CD8-positive, alpha-beta memory T cell (primary cell): ENCODE measurements at regions not wholly inside any gene's neighbourhood (a gene's known extent, or its start where the extent isn't known, plus 50 kb on each side); places are given as distances from the start of the nearest gene placed in this dataset.

ENCODE experiments used
- CTCF ChIA-PET: fragments of 350-600 bp; sonication (Branson Sonifier 250); formaldehyde crosslinking; loops from one replicate; lab custom pipeline; 2021; ENCODE audit warnings: antibody characterized with exemption; lab: Charles Lee
- POLR2A ChIA-PET: fragments of 350-600 bp; sonication (Branson Sonifier 250); formaldehyde crosslinking; loops from one replicate; lab custom pipeline; 2021; ENCODE audit warnings: antibody characterized with exemption; lab: Charles Lee
- DNase-seq, 5 donors: peaks; one replicate each; pipeline versions ENCODE4 v3.0.0 to v3.0.0-alpha.2; 2020 to 2022; ENCODE audit warnings: mixed read lengths in 1 of 5
- H3K27ac ChIP-seq: one replicate; pipeline ENCODE4 v1.7.0; 2013; ENCODE audit warnings: low read depth, mild to moderate bottlenecking, low read length, moderate library complexity
- H3K27me3 ChIP-seq: 2 replicates; pipeline ENCODE4 v1.7.0; 2013; ENCODE audit warnings: low read length, mild to moderate bottlenecking; ENCODE audit not compliant: insufficient read depth, poor library complexity, severe bottlenecking
- H3K36me3 ChIP-seq: 2 replicates; pipeline ENCODE4 v1.7.0; 2013; ENCODE audit warnings: mild to moderate bottlenecking, low read length, moderate library complexity; ENCODE audit not compliant: insufficient read depth
- H3K4me1 ChIP-seq: 2 replicates; pipeline ENCODE4 v1.7.0; 2013; ENCODE audit warnings: mild to moderate bottlenecking, low read length, moderate library complexity; ENCODE audit not compliant: insufficient read depth
- H3K4me3 ChIP-seq: 2 replicates; pipeline ENCODE4 v1.7.0; 2013; ENCODE audit warnings: mild to moderate bottlenecking, low read length
- H3K9me3 ChIP-seq: 2 replicates; pipeline ENCODE4 v1.7.0; 2013; ENCODE audit warnings: mild to moderate bottlenecking, low read length
- H3K27ac Mint-ChIP-seq, 8 donors: one replicate each; pipeline ENCODE4 v1.8.0; 2020 to 2021; ENCODE audit warnings: mixed read lengths in 8 of 8, mild to moderate bottlenecking in 6 of 8, inconsistent platforms in 3 of 8, moderate library complexity in 3 of 8
- H3K27me3 Mint-ChIP-seq, 2 donors: one replicate each; pipeline ENCODE4 v1.8.0; 2020 to 2021; ENCODE audit warnings: mixed read lengths in 2 of 2, mild to moderate bottlenecking in 1 of 2, moderate library complexity in 1 of 2
- H3K36me3 Mint-ChIP-seq, 3 donors: one replicate each; pipeline ENCODE4 v1.8.0; 2020 to 2021; ENCODE audit warnings: mixed read lengths in 3 of 3, inconsistent platforms in 1 of 3, mild to moderate bottlenecking in 1 of 3
- H3K4me1 Mint-ChIP-seq, 3 donors: one replicate each; pipeline ENCODE4 v1.8.0; 2020 to 2021; ENCODE audit warnings: mixed read lengths in 3 of 3, inconsistent platforms in 1 of 3, mild to moderate bottlenecking in 1 of 3
- H3K4me3 Mint-ChIP-seq, 7 donors: one replicate each; pipeline ENCODE4 v1.8.0; 2020 to 2021; ENCODE audit warnings: mixed read lengths in 7 of 7, mild to moderate bottlenecking in 6 of 7, moderate library complexity in 4 of 7, inconsistent platforms in 2 of 7
- H3K9me3 Mint-ChIP-seq, 5 donors: one replicate each; pipeline ENCODE4 v1.8.0; 2020 to 2022; ENCODE audit warnings: mixed read lengths in 5 of 5, mild to moderate bottlenecking in 3 of 5, moderate library complexity in 2 of 5, inconsistent platforms in 1 of 5

DNA sequence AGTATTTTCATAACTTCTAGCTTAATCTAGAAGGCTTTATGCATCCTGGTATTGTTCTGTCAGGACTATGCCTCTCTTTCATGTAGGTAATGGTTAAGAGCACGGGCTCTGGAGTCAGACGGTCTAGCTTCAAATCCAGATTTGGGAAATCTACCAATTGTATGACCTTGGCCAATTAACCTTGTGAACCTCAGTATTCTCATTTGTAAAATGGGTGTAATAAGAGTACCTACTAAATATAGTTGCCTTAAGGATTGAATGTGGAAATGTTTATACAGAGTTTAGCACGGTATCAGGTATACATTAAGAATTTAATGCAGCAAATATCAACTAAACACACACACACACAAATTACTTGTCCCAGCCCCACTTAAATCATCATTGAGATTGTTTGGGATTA, 97.3 kb upstream of the RAB3GAP2 start:
- no peaks in the 10 kb centered on the region for H3K4me1 ChIP-seq
- no peak overlapping the region for H3K4me3 ChIP-seq
- Mint-ChIP-seq H3K9me3 (peaks cover 0 to 5% (median 0%) of the 10 kb centered on the region in 5 donors), H3K4me1 (no peaks in the 10 kb centered on the region), H3K36me3 (no peaks in the 10 kb centered on the region), H3K27ac (no peak overlapping the region), H3K27me3 (peaks cover 5 to 31% of the 10 kb centered on the region in 2 donors), H3K4me3 (no peak overlapping the region)
- ChIA-PET POLR2A (no interaction called here), CTCF (no interaction called here)
- H3K36me3 ChIP-seq, result no peaks in the 10 kb centered on the region
- no peak overlapping the region for H3K27ac ChIP-seq
- no peaks in the 10 kb centered on the region for H3K27me3 ChIP-seq
- no peak for DNase-seq
- no peaks in the 10 kb centered on the region for H3K9me3 ChIP-seq

DNA sequence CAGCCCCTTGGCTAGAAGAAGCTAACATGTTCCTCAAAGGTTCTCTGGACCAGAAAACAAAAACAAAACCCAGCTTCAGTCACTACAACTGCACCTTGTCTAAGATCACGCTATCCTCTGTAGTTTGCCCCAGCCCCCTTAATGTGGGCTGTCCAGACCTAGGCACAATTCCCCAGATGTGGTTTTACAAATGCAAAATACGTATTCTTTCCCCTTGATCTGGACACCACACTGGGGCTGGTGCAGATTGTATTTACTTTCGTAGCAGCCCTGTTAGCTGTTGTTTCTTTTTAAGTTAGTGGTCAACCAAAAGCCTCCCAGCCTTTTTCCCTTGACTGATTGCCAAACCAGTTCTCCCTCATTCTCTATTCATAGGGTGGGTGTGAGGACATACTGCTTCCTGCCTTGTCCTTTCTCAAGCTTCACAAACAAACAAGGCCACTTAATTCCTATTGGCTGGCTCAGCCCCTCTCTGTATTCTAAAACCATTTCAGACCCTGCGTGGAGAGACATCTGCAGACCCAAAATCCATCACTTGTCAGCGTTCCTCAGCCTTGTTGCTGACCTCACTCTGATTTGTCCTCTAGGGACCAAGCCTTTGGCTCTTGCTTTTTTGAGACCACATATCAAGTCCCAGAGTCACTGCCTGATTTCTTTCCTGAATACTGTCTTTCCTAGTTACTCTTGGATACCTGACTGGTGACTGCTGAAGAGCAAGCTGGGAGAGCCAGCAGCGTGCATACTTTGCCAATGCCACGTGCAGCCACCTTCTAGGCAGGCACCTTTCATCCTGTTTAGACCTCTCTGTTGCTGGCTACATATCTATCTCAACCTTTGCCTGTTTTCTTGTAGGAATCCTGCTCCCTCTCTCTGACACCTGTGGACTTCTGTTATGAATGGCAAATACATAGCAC, 96.4 kb upstream of the RAB3GAP2 start:
- H3K27ac ChIP-seq, result no peak overlapping the region
- H3K9me3 ChIP-seq, result no peaks in the 10 kb centered on the region
- no peaks in the 10 kb centered on the region for H3K4me1 ChIP-seq
- H3K4me1 Mint-ChIP-seq, result no peaks in the 10 kb centered on the region
- no peak overlapping the region for H3K4me3 Mint-ChIP-seq
- H3K36me3 Mint-ChIP-seq, result no peaks in the 10 kb centered on the region
- no peak overlapping the region for H3K27ac Mint-ChIP-seq
- POLR2A ChIA-PET, result no interaction called here
- DNase-seq, result no peak
- peaks cover 0 to 5% (median 0%) of the 10 kb centered on the region in 5 donors for H3K9me3 Mint-ChIP-seq
- peaks cover 5 to 30% of the 10 kb centered on the region in 2 donors for H3K27me3 Mint-ChIP-seq
- CTCF ChIA-PET, result no interaction called here
- H3K36me3 ChIP-seq, result no peaks in the 10 kb centered on the region
- no peak overlapping the region for H3K4me3 ChIP-seq
- H3K27me3 ChIP-seq, result no peaks in the 10 kb centered on the region

DNA sequence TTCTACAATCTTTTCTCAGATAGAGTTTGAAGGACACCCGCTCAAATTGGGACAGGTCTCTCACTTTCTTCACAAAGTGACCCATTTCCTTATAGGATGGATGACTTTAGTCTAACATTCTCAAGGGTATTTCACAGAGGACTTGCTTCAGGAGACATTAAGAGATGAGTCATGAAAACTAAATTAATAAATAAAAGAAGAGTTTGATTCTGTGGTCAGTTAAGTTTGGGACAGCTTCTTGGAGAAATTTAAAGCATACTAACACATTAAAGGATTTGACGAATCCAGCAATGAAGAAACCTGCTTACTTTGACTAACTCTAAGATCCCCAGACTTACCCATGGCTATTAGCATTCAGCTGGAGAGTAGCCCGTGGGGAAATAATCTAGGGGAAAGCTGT, 95.6 kb upstream of the RAB3GAP2 start:
- Mint-ChIP-seq H3K4me1 (no peaks in the 10 kb centered on the region), H3K4me3 (no peak overlapping the region), H3K36me3 (no peaks in the 10 kb centered on the region), H3K9me3 (peaks cover 0 to 5% (median 0%) of the 10 kb centered on the region in 5 donors), H3K27ac (no peak overlapping the region), H3K27me3 (peaks cover 3 to 28% of the 10 kb centered on the region in 2 donors)
- no peaks in the 10 kb centered on the region for H3K27me3 ChIP-seq
- H3K36me3 ChIP-seq, result no peaks in the 10 kb centered on the region
- no peak overlapping the region for H3K27ac ChIP-seq
- no peaks in the 10 kb centered on the region for H3K9me3 ChIP-seq
- DNase-seq, result no peak
- H3K4me1 ChIP-seq, result no peaks in the 10 kb centered on the region
- ChIA-PET CTCF (no interaction called here), POLR2A (no interaction called here)
- no peak overlapping the region for H3K4me3 ChIP-seq

DNA sequence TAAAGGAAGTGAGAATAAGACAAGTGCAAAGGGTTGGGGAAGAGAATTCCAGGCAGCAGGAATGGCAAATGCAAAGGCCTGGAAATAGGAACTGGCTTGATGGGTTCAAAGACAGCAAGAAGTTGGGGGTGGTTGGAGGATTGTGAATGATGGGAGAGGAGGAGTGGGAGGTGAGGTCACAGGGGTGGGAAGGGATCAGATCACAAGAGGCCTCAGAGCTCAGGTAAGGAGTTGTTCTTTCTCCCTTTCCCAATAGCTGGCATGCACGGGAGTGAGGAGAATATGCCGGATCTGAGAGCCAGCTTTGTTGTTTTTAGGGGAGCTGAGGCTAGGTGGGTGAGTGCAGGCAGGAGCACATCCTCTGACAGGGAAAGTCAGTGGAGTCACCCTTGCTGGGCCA, 94.0 kb upstream of the RAB3GAP2 start:
- no peaks in the 10 kb centered on the region for H3K4me1 ChIP-seq
- H3K36me3 Mint-ChIP-seq, result no peaks in the 10 kb centered on the region
- peaks cover 0 to 5% (median 0%) of the 10 kb centered on the region in 5 donors for H3K9me3 Mint-ChIP-seq
- CTCF ChIA-PET, result no interaction called here
- H3K27me3 Mint-ChIP-seq, result peaks cover 5 to 32% of the 10 kb centered on the region in 2 donors
- no peaks in the 10 kb centered on the region for H3K9me3 ChIP-seq
- no peak overlapping the region for H3K27ac ChIP-seq
- H3K4me1 Mint-ChIP-seq, result no peaks in the 10 kb centered on the region
- no peaks in the 10 kb centered on the region for H3K27me3 ChIP-seq
- POLR2A ChIA-PET, result no interaction called here
- no peak overlapping the region for H3K4me3 ChIP-seq
- H3K36me3 ChIP-seq, result no peaks in the 10 kb centered on the region
- H3K4me3 Mint-ChIP-seq, result no peak overlapping the region
- H3K27ac Mint-ChIP-seq, result no peak overlapping the region
- no peak for DNase-seq

- Histone ChIP-seq H3K4me1 (no peaks in the 10 kb centered on the region), H3K9me3 (no peaks in the 10 kb centered on the region), H3K36me3 (no peaks in the 10 kb centered on the region), H3K27ac (no peak overlapping the region), H3K4me3 (no peak overlapping the region), H3K27me3 (no peaks in the 10 kb centered on the region)
- Mint-ChIP-seq H3K9me3 (peaks cover 0 to 5% (median 0%) of the 10 kb centered on the region in 5 donors), H3K27me3 (peaks cover 6 to 28% of the 10 kb centered on the region in 2 donors), H3K4me1 (no peaks in the 10 kb centered on the region), H3K4me3 (no peak overlapping the region), H3K27ac (no peak overlapping the region), H3K36me3 (no peaks in the 10 kb centered on the region)
- ChIA-PET POLR2A (no interaction called here), CTCF (no interaction called here)
- no peak for DNase-seq
Measured at GRCh38 chr1:220363196-220363837, 91.1 kb upstream of the RAB3GAP2 start.

GRCh38 chr1:220356981-220357850, 85.0 kb upstream of the RAB3GAP2 start:
- Histone ChIP-seq H3K9me3 (no peaks in the 10 kb centered on the region), H3K4me3 (no peak overlapping the region), H3K27me3 (no peaks in the 10 kb centered on the region), H3K4me1 (no peaks in the 10 kb centered on the region), H3K27ac (no peak overlapping the region), H3K36me3 (no peaks in the 10 kb centered on the region)
- H3K27me3 Mint-ChIP-seq, result peaks cover 10 to 14% of the 10 kb centered on the region in 2 donors
- CTCF ChIA-PET, result no interaction called here
- no peak overlapping the region for H3K27ac Mint-ChIP-seq
- H3K4me1 Mint-ChIP-seq, result no peaks in the 10 kb centered on the region
- no peaks in the 10 kb centered on the region for H3K36me3 Mint-ChIP-seq
- no peak overlapping the region for H3K4me3 Mint-ChIP-seq
- POLR2A ChIA-PET, result no interaction called here
- no peak for DNase-seq
- no peaks in the 10 kb centered on the region for H3K9me3 Mint-ChIP-seq

GRCh38 chr1:220353229-220354012, 81.2 kb upstream of the RAB3GAP2 start:
- Mint-ChIP-seq H3K9me3 (no peaks in the 10 kb centered on the region), H3K27me3 (peaks cover 5 to 18% of the 10 kb centered on the region in 2 donors), H3K4me3 (no peak overlapping the region), H3K4me1 (no peaks in the 10 kb centered on the region), H3K36me3 (no peaks in the 10 kb centered on the region), H3K27ac (no peak overlapping the region)
- H3K4me3 ChIP-seq, result no peak overlapping the region
- no peak overlapping the region for H3K27ac ChIP-seq
- H3K36me3 ChIP-seq, result no peaks in the 10 kb centered on the region
- no peak for DNase-seq
- H3K9me3 ChIP-seq, result no peaks in the 10 kb centered on the region
- H3K27me3 ChIP-seq, result no peaks in the 10 kb centered on the region
- POLR2A ChIA-PET, result no interaction called here
- H3K4me1 ChIP-seq, result no peaks in the 10 kb centered on the region
- CTCF ChIA-PET, result no interaction called here
